HG03103 (cell line): ENCODE measurements at regions not wholly inside any gene's neighbourhood (a gene's known extent, or its start where the extent isn't known, plus 50 kb on each side); places are given as distances from the start of the nearest gene placed in this dataset.

Experiments
- ATAC-seq: cut with Tn5 transposase; IDR thresholded peaks from one replicate; pipeline ENCODE4 v1.9.1; 2021; ENCODE audit warnings: low read depth; ENCODE audit not compliant: unreplicated experiment

DNA sequence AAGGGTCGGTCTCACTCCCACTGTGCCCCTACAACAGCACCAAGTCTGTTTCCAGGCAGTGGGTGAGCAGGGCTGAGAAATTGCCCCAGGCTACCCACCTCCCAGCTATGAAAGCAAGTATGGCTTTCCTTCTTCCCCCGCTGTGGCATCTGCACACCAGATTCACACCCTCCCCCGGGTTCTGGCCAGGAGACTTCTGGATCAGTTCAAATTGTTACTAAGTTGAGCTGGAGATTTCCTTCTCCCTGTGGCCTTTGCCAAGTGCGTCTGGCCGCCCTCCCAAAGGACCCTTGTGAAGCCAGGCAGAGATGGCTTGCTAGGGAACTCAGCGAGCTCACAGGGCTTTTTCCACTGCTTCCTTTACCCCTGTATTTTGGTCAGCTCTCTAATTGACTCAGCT lies 555.4 kb downstream of the SH2D4B start:
- ATAC-seq, result no peak

DNA sequence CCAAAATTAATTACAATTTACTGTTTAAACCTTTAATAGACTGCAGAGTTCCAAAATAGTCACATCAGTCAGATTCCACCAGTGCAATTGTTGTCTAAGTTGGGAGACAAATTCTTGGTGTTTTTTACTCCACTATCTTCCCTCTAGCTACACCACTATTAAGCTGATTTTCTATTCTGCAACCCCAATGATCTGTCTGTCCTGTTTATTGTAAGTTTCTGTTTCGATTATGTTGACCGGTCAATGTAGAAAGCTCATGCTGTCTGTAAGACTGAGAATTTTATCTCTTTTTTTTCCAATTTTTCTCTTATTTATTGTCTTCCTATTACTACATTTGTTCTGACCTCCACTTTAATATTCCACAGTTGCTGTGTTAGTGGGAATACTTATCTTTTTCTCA lies 557.5 kb downstream of the SH2D4B start:
- no peak for ATAC-seq

DNA sequence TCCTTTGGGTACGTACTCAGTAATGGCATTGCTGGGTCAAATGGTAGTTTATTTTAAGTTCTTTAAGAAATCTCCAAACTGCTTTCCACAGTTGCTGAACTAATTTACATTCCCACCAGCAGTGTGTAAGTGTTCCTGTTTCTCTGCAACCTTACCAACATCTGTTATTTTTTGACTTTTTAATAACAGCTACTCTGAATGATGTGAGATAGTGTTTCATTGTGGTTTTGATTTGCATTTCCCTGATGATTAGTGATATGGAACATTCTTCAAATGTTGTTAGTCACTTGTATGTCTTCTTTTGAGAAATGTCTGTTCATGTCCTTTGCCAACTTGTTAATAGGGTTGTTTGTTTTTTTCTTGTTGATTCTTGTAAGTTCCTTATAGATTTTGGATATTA lies 558.9 kb downstream of the SH2D4B start:
- ATAC-seq, result no peak

DNA sequence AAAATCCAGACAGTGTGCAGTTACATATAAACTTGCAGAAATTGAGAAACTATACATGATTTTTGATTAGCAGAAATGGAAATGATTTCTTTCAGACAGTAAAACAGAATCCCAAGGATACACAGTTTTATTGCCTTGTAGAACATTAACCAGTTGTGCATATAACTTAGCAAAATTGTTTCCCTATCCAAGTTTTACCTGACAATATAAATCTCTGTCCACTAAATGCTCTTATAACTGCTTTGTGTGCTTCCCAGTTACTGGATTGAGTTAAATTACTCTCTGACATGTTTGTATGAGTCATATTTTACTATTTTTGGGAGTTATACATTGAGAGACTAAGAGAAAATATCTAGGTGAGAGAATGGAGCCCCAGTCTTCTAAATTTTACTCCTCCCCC lies 563.4 kb downstream of the SH2D4B start:
- no peak for ATAC-seq

DNA sequence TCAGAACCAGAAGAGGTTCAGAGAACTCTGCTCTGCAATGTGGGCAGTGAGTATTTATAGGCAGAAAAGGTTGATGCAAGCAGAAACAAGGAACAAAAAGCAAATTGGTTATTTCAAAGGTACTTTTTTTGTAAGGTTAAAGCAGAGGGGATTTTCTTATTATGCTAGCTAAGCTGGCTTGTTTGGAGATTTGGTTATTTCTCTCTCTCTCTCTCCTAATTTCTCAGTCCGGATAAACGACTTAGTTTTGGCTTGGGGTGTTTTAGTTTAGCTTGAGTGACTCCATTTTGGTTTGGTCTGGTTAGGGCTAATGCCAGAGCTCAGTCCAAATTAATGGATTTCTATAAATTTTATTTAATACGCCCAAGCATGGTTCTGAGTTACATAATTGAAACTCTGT lies 566.8 kb downstream of the SH2D4B start:
- no peak for ATAC-seq

DNA sequence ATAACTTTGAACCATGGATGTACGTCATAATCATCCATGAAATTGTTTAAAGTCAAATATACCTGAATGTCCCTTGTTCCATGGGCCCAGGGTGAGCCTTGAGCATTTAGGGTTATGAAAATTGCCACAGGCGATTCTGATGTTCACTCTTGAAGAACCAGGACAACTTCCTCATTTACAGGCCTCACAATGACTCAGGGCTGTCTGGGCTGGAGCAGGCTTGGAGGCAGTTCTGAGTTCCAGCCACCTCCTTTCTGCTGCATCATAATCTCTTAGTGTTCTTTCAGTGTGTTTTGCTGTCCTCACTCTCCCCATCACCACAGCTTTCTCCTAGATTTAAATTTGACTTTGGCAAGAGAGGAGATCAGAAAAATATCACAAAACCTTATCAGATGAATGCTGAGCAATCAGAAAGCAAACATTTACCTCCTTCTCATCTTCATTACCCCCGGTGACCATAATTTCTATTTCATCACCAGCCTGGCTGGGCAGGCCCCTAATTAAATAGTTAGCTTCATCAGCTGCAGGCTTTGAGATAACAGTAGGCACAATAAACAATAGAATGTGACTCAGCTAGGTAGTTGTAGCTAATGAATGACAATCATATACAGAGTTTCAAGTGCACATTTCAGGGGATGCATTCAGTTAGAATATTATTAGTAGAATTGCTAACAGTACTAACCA lies 571.0 kb downstream of the SH2D4B start:
- ATAC-seq, result peak; percentile 83

DNA sequence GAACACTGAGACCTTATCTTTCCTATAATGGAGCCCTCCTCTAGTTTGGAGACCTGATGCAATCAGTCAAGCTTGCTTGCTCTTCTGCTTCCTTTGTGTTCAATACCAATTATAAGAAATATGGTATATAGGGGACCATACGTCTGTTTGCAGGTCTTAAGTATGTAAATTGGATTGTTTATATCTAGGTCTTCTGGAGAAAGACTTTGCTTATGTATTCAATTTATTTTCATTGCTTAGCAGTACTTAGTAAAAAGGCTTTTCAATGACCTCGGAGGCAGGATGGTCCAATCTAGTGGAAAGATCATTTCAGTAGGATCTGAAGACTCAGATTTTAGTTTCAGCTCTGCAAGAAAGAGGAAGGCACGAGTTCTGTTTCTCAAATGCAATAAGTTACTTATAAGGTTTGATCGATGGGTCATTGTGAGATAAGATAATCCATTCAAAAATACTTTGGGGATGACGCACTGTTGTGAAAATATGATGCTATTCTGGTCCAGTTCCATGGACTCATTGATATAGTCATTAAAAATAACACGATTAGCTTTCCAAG lies 571.6 kb downstream of the SH2D4B start:
- no peak for ATAC-seq

DNA sequence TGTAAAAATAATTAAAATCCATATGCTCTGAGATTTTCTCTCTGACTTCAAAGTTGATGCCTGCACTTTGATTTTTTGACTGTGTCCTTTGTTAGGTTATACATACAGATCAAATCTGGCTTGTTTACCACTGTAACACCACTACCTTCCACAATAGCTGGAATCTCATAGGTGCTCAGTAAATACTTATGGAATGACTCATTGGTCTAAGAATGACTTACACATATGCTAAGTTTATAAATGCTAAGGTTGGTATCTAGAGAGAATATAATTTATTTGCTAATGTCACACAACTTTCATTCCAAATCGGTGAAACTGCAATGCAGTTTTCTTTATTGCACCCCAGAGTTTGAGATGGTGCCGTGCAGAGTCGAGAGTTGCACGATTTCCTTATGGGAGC lies 578.5 kb downstream of the SH2D4B start:
- ATAC-seq, result no peak

DNA sequence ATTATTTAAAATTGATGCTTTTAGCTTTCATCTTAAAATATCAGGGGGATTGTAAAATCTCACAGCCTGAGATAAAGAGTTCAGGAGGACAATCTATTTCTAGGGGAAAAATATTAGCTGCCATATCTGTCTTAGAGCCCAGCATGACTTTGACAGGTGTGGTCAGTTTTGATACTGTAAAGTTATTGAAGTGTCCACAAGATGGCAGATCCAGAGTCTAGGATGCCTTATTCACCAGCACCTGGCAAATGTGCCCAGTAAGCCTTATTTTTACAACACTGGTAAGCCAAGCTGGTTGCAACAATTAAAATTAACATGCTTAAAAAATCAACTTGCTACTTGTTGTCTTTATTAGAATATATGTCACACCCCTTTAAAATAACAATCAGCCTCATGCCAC lies 579.3 kb downstream of the SH2D4B start:
- no peak for ATAC-seq

DNA sequence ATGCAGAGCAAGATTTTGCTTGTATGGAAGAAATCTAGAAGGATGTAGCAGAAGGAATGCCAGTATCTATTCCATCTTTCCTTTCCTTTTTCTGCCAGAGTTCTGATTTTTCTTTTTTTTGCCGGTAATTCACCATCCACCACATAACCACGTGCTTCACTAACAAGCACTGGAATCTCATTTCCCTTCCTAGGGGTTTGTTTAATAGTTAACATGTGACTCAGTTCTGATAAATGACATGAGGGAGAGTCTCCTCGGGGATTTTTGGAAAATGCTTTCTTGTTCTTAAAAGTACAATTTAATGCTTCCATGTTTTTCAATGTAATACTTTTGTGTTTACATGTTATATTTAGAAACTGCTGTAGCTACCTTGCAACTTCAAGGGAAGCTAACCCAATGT lies 590.2 kb downstream of the SH2D4B start:
- no peak for ATAC-seq

DNA sequence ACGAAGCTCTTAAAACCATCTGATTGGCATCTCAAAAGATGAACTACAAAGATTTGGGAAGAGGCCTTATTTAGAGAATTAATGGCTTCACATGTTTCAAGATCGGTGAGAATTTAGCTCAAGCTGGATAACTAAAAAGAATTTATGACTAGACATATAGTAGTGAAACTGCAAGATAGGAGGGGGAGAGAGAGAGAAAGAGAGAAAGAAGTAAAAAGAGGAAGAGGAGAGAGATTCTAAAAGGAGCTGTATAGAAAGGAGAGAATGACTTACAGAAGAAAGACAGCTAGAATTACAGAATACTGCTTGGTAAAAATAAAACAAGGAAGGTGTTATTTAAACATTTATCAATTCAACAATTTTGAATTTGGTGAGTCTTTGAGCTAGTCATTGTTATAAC lies 592.3 kb downstream of the SH2D4B start:
- no peak for ATAC-seq

DNA sequence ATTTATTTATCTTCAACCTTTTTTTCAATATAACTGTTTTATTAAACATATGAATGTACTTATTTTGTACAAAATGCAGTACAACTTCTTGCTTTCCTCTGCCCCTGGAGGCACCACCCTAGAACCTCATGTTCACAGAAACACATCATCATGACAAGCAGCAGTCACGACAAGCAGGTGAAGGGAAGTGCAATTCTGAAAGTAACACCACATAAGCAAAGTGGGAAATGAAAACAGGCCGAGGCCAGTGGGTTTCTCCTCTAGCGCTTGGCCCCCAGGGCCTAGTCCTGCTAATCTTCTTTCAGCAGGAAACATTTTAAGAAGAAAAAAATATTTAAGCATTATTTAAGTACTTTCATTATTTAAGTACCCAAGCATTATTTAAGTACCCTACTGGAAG lies 598.1 kb downstream of the SH2D4B start:
- peak; percentile 69 for ATAC-seq

DNA sequence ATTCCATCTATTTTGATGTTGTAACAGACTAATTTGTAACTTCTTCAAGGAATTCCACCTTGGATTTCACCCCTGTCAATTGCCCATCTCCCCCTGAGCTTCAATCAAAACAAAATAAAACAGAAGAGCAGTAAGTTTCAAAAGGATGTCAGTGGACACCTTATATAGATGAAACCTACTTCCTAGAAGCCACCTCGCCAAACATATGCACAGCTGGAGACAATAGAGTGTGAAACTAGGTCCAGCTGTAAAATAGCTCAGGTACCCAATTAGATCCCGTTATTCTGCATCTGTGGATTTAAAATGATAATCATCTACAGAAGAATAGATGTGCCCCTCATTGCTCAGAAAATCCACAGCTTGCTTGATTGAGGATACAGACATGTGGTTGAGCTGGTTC lies 598.6 kb downstream of the SH2D4B start:
- ATAC-seq, result no peak

DNA sequence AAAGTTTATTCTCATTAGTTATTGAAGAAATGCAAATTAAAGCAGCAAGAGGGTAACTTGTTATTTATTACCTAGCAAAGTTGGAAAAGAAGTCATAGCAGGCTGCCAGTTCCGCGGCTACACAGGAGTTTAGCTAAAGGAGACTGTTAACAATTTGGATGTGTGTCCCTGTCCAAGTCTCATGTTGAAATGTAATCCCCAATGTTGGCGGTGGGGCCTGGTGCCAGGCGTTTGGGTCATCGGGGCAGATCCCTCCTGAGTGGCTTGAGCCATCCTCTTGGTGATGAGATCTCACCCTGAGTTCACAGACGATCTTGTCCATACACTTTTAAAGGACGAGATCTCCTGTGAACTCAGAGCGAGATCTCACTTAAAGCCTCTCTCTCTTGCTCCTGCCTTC lies 608.3 kb downstream of the SH2D4B start:
- ATAC-seq, result no peak

DNA sequence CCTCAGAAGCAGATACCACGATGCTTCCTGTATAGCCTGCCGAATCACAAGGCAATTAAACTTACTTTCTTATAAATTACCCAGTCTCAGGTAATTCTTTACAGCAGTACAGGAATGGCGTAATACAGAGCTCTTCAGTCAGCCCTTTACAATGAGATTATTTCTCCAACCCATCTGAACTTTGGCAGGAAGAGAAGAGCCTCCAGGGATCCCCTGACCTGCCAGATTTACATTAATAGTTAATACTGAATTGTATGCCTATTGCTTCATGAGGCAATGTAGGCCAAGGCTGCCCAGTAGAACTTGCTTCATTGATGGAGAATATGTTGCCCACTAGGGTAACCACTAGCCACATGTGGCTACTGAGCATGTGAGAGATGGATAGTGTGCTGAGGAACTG lies 608.7 kb downstream of the SH2D4B start:
- ATAC-seq, result no peak

DNA sequence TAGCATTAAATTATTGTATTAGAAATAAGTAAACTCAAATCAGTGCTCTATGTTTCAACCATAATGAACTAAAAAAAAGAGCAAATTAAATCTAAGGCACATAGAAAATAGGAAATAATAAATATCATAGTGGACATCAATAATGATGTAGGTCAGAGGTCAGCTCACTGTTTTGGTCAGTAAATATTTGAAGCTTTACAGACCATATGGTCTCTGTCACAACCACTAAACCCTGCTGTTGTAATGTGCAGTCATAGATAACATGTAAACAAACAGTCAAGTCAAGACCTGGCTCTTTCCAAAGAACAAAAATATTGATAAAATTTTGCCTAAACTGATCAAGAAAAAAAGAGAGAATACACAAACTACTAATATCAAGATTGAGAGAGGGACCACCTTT lies 615.0 kb downstream of the SH2D4B start:
- ATAC-seq, result no peak

DNA sequence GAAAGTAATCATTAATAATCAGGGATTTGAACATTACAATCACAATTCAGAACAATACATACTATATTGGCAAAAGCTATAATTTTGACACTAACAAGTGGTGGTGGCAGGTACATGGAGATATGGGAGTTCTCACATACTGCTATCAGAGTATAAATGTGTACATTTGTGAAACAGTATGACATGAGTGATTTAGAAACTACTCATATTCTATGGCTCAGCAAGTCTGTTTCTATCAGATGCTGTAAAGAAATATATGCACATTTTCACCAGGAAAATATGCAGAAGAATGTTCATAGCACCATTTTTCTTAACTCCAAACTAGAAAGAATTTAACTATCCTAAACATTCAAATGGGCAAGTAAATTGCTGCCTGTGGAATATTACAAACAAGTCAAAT lies 620.0 kb downstream of the SH2D4B start:
- ATAC-seq, result no peak

DNA sequence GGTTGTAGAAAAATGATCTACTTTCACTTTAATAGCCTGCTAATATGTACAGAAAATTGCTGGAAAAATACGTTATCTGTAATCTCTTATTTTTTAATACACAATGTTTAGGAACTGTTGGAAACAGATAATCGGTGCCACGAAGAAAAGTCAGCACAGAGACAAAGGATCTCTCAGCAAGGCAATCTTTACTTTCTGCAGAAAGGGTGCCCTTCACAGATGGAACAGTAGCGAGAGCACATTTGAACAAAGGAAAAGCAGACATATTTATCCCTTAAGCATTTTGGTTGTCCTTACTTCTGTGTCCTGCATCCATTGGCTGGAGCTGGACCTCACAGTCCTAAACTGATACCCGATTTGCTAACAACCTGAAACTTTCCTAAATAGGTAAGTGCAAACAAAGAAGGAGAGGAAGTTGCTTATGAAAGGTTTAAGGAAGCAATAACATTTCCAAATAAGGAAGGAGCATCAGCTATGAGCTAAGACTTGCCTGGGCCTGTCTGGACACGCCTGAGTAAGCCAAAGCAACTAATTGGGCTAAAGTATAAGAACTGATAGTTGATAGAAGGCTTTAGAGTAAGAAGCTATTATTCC lies 640.0 kb downstream of the SH2D4B start:
- ATAC-seq, result no peak

DNA sequence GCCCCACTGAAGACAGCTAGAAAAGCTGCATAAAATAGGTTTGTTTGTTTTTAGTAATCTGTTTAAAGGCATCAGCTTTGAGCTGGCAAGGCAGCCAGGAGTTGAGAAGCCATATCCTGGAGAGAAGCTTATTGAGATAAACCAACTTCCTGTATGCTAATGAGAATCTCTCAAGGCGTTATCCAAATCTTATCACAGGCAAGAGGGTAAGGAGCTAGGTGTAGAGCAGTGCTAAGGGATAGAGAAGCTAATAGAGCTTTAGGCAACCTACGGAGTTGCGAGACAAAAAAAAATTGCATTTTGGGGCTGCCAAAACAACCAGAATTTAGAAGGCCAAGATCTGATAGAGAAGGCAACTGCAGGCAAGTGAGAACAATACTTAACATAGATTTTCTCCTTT lies 641.6 kb downstream of the SH2D4B start:
- ATAC-seq, result no peak

DNA sequence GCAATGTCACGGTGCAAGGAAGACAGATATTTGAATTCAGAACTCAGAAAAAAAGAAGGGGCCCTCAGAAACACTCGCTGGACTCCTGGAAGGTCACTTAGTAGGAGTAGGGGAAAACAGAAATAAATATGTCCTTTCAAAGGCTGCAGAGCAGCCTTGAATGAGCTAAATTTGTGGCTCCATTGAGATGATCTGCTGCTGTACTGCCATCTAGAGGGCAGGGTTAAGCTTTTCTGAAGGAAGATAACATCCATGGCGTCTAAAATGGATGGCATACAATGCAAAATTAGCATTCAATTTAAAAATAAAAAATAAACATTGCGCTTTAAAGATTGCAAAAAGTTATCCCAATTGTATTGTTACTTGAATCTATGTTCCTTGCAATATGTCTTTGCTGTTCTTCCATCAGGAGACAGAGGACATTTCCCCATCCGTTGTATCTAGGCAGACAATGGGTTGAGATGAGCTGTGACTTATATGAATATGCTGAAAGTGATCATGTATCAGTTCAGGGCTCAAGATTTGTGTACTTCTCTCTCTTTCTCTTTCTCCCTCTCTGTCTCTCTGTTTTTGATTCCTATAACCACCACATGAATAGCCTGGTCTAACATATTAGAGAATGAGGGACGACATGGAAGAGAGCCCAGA lies 642.2 kb downstream of the SH2D4B start:
- peak; percentile 82 for ATAC-seq

DNA sequence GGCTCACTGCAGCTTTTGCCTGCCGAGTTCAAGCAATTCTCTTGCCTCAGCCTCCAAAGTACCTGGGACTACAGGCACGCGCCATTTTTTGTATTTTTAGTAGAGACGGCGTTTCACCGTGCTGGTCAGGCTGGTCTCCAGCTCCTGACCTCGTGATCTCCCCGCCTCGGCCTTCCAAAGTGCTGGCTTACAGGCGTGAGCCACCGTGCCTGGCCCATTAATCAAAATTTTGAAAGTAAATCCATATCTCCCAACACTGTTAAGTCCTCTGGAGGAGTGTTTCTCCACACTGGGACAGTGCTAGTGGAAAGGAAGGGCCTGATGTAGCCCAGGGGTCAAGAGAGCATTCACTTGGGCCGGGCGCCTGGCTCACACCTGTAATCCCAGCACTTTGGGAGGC lies 644.6 kb downstream of the SH2D4B start:
- ATAC-seq, result no peak

DNA sequence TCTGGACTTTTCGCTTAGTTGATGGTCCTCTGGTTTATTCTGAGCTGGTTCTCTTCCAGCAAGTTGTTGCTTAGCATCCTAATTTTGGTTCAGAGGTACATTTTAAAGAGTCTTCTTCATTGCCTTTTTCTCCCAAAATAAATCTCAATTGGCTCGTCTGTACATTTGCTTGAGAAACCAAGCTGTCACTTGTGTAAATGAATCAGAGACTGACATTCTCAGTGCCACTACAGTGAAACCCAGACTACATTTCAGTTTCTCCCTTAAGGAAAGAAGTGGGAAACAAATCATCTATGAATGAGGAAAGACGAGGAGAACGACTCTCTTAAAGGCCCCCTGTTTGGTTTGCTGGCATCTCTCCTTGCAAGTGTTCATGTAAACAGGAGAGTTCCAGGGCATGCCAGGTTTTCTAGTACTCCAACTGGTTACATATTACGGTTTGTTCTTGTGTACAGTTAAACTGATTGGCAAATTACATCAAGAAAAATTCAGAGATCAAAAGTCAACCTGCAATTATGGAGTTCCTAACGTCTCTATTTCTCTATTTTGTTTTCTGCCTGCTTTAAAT lies 654.6 kb downstream of the SH2D4B start:
- no peak for ATAC-seq
